Endothelial cell of umbilical vein (primary cell): ENCODE measurements at regions not wholly inside any gene's neighbourhood (a gene's known extent, or its start where the extent isn't known, plus 50 kb on each side); places are given as distances from the start of the nearest gene placed in this dataset.

Experiments used
- BruUV-seq: library from RNA; stranded (reverse); fragments of 400-500 nt; replicated peaks from 2 replicates; lab custom pipeline; 2021; lab: Mats Ljungman, UMichigan
- CTCF ChIA-PET: fragments of 300-600, 350-600 bp; sonication (Branson Sonifier 250); formaldehyde crosslinking; loops from one replicate; lab custom pipeline; 2021; ENCODE audit warnings: antibody characterized with exemption, inconsistent platforms; lab: Charles Lee
- POLR2A ChIA-PET: fragments of 300-600, 350-600 bp; sonication (Branson Sonifier 250); formaldehyde crosslinking; loops from one replicate; lab custom pipeline; 2021; ENCODE audit warnings: antibody characterized with exemption, inconsistent platforms; lab: Charles Lee
- DNase-seq: peaks from one replicate; pipeline ENCODE4 v3.0.0-alpha.2; 2011; ENCODE audit warnings: low read depth, low spot score
- FAIRE-seq: peaks from 2 replicates; lab custom pipeline; 2011; peaks lifted over from hg19 to GRCh38; lab: Jason Lieb, UNC
- H2AFZ ChIP-seq: 2 replicates; pipeline ENCODE4 v1.6.0; 2012; ENCODE audit warnings: low read depth, low read length, control low read depth, inconsistent platforms
- H3K27ac ChIP-seq: 2 replicates; pipeline ENCODE4 v1.5.1; 2011; ENCODE audit warnings: low read depth, mild to moderate bottlenecking, control low read depth, low read length, moderate library complexity; ENCODE audit not compliant: insufficient read depth
- H3K27me3 ChIP-seq, 2 experiments: 2 replicates each; pipeline versions ENCODE4 v1.6.0 to v1.6.1; 2011; ENCODE audit warnings: low read length in 2 of 2, mixed read lengths in 1 of 2; ENCODE audit not compliant: control insufficient read depth in 2 of 2, insufficient read depth in 2 of 2
- H3K36me3 ChIP-seq, 2 experiments: 2 replicates in 1 of 2; 3 replicates in 1 of 2; pipeline ENCODE4 v1.5.1; 2011; ENCODE audit warnings: low read length in 2 of 2, mild to moderate bottlenecking in 1 of 2, moderate library complexity in 1 of 2; ENCODE audit not compliant: control insufficient read depth in 2 of 2, insufficient read depth in 2 of 2; ENCODE audit errors: extremely low read depth in 1 of 2
- H3K4me1 ChIP-seq: 3 replicates; pipeline ENCODE4 v1.5.1; 2011; ENCODE audit warnings: mild to moderate bottlenecking, low read length; ENCODE audit not compliant: control insufficient read depth, insufficient read depth; ENCODE audit errors: extremely low read depth
- H3K4me2 ChIP-seq: 2 replicates; pipeline ENCODE4 v1.6.1; 2011; ENCODE audit warnings: low read length, control low read depth, mixed read lengths; ENCODE audit not compliant: insufficient read depth
- H3K4me3 ChIP-seq, 3 experiments: fragments of 200-600 bp in 1 of 3; sonication (generic), shearing (Covaris generic) in 1 of 3; replicated peaks in 1 of 3; 2 replicates each; pipeline ENCODE4 v1.5.1; 2011 to 2016; ENCODE audit warnings: control low read depth in 3 of 3, low read length in 3 of 3, mild to moderate bottlenecking in 2 of 3, inconsistent platforms in 1 of 3, low read depth in 1 of 3, moderate library complexity in 1 of 3; ENCODE audit not compliant: insufficient read depth in 1 of 3
- H3K79me2 ChIP-seq: 2 replicates; pipeline ENCODE4 v1.6.0; 2012; ENCODE audit warnings: low read length, inconsistent platforms; ENCODE audit not compliant: control insufficient read depth, insufficient read depth
- H3K9ac ChIP-seq: replicated peaks from 2 replicates; pipeline ENCODE3; 2011; ENCODE audit warnings: low read length, control low read depth; ENCODE audit not compliant: insufficient read depth; ENCODE audit errors: extremely low read depth
- H3K9me1 ChIP-seq: replicated peaks from 3 replicates; pipeline ENCODE4 v1.6.0; 2011; ENCODE audit warnings: mild to moderate bottlenecking, low read length; ENCODE audit not compliant: control insufficient read depth, insufficient read depth; ENCODE audit errors: extremely low read depth
- H3K9me3 ChIP-seq: replicated peaks from 2 replicates; pipeline ENCODE4 v1.5.1; 2012; ENCODE audit warnings: low read length, inconsistent platforms; ENCODE audit not compliant: control insufficient read depth, insufficient read depth
- H4K20me1 ChIP-seq: replicated peaks from 2 replicates; pipeline ENCODE3; 2011; ENCODE audit warnings: mild to moderate bottlenecking, low read length; ENCODE audit not compliant: control insufficient read depth, insufficient read depth; ENCODE audit errors: extremely low read depth
- CTCF ChIP-seq, 2 donors: IDR thresholded peaks; 1 replicate in 1 of 2; 2 replicates in 1 of 2; pipeline ENCODE4 v1.5.1; 2011; ENCODE audit warnings: low read length in 2 of 2, mild to moderate bottlenecking in 2 of 2, moderate library complexity in 2 of 2, control low read depth in 1 of 2, inconsistent platforms in 1 of 2, low read depth in 1 of 2; ENCODE audit not compliant: insufficient read depth in 1 of 2; ENCODE audit errors: extremely low read depth in 1 of 2
- EZH2 ChIP-seq: IDR thresholded peaks from 2 replicates; pipeline ENCODE4 v1.6.1; 2012; ENCODE audit warnings: borderline replicate concordance, low read depth, mild to moderate bottlenecking, moderate library complexity, low read length, inconsistent platforms; ENCODE audit not compliant: severe bottlenecking
- FOS ChIP-seq: IDR thresholded peaks from 2 replicates; pipeline ENCODE4 v1.6.1; 2011; ENCODE audit warnings: mild to moderate bottlenecking, low read length, moderate library complexity, borderline replicate concordance; ENCODE audit not compliant: insufficient read depth
- GATA2 ChIP-seq: IDR thresholded peaks from 2 replicates; pipeline ENCODE4 v1.7.0; 2011; ENCODE audit warnings: low read depth, mild to moderate bottlenecking, moderate library complexity, mixed read lengths, low read length; ENCODE audit not compliant: insufficient read length, insufficient read depth
- JUN ChIP-seq: IDR thresholded peaks from 2 replicates; pipeline ENCODE4 v1.6.1; 2011; ENCODE audit warnings: borderline replicate concordance, low read depth; ENCODE audit not compliant: insufficient read length, insufficient read depth
- MAX ChIP-seq: IDR thresholded peaks from 2 replicates; pipeline ENCODE4 v1.6.1; 2011; ENCODE audit not compliant: insufficient read depth, insufficient read length
- MYC ChIP-seq: IDR thresholded peaks from one replicate; pipeline ENCODE4 v1.6.1; 2011; ENCODE audit warnings: mild to moderate bottlenecking, low read depth, low read length
- POLR2A ChIP-seq: IDR thresholded peaks from 2 replicates; pipeline ENCODE4 v1.6.1; 2012; ENCODE audit warnings: low read depth, mild to moderate bottlenecking, control low read depth, low read length
- POLR2AphosphoS5 ChIP-seq: IDR thresholded peaks from 2 replicates; pipeline ENCODE4 v1.6.1; 2012; ENCODE audit warnings: low read depth, mild to moderate bottlenecking, control low read depth, low read length, moderate library complexity; ENCODE audit not compliant: insufficient read depth
- dilution Hi-C: fragments of 300-500 bp; cut with MboI; formaldehyde crosslinking; loops from one replicate; pipeline ENCODE4 v1.15.0; 2019; ENCODE audit warnings: low sequenced_read_pairs; ENCODE audit not compliant: extremely low pct_ligation_motif_present
- intact Hi-C: fragments of 100-400 bp; cut with micrococcal nuclease; formaldehyde crosslinking; loops from one replicate; pipeline ENCODE4 v1.10.0; 2022

- no peak for TF ChIP-seq FOS
- TF ChIP-seq POLR2A, result no peak
- no peak for TF ChIP-seq JUN
- TF ChIP-seq EZH2, result no peak
- no peak for TF ChIP-seq POLR2AphosphoS5
- TF ChIP-seq GATA2, result no peak
- no peak for TF ChIP-seq MYC
- no peak for TF ChIP-seq MAX
- TF ChIP-seq CTCF (IDR thresholded peaks at IDR 0.05; ENCODE audit: extremely low read depth in 1 of 2, insufficient read depth in 1 of 2, low read depth in 1 of 2, low read length in 2 of 2), result no peak
- intact Hi-C loops (no loop called here), dilution Hi-C loops (no loop called here)
- POLR2A ChIA-PET, result no interaction called here
- no peak overlapping the region for H3K4me2 ChIP-seq
- FAIRE-seq, result no peak
- H3K36me3 ChIP-seq, result no peaks in the 10 kb centered on the region
- H2AFZ ChIP-seq, result no peak overlapping the region
- H3K9me3 ChIP-seq, result no peaks in the 10 kb centered on the region
- no peaks in the 10 kb centered on the region for H3K9me1 ChIP-seq
- no peak for DNase-seq
- CTCF ChIA-PET, result no interaction called here
- no peak overlapping the region for H3K27ac ChIP-seq
- no TSS peak for BruUV-seq
- H3K9ac ChIP-seq, result no peak overlapping the region
- H4K20me1 ChIP-seq, result no peaks in the 10 kb centered on the region
- no peaks in the 10 kb centered on the region for H3K79me2 ChIP-seq
- no peaks in the 10 kb centered on the region for H3K27me3 ChIP-seq
- no peaks in the 10 kb centered on the region for H3K4me1 ChIP-seq
- H3K4me3 ChIP-seq, result no peak overlapping the region
Measured at GRCh38 chr12:14313379-14314138, 51.9 kb upstream of the ATF7IP start.
